A673 (cell line): ENCODE measurements at regions not wholly inside any gene's neighbourhood (a gene's known extent, or its start where the extent isn't known, plus 50 kb on each side); places are given as distances from the start of the nearest gene placed in this dataset.

Source experiments
- BruUV-seq: library from RNA; stranded (reverse); fragments of 400-500 nt; replicated peaks from 2 replicates; lab custom pipeline; 2021; lab: Mats Ljungman, UMichigan
- CTCF ChIA-PET: fragments of 300-600 bp; sonication (Branson Sonifier 250); formaldehyde crosslinking; loops from one replicate; lab custom pipeline; 2022; ENCODE audit warnings: antibody characterized with exemption; lab: Charles Lee
- POLR2A ChIA-PET: fragments of 300-600 bp; sonication (Branson Sonifier 250); formaldehyde crosslinking; loops from one replicate; lab custom pipeline; 2022; ENCODE audit warnings: antibody characterized with exemption; ENCODE audit not compliant: low non-redundant PET; lab: Charles Lee
- DNase-seq: peaks from one replicate; pipeline ENCODE4 v3.0.0-alpha.2; 2015; ENCODE audit warnings: low spot score
- H3K27ac ChIP-seq: fragments of 200-600 bp; sonication (generic); 2 replicates; pipeline ENCODE4 v1.5.1; 2016; ENCODE audit warnings: mixed run types, low read depth, mild to moderate bottlenecking, mixed read lengths, antibody characterized with exemption, low read length; ENCODE audit not compliant: poor library complexity, severe bottlenecking
- H3K27me3 ChIP-seq: fragments of 200-600 bp; sonication (generic); replicated peaks from 2 replicates; pipeline ENCODE4 v1.6.1; 2017; ENCODE audit warnings: mixed run types, low read depth, mild to moderate bottlenecking, mixed read lengths, antibody characterized with exemption, low read length; ENCODE audit not compliant: insufficient read depth, poor library complexity
- H3K36me3 ChIP-seq: fragments of 200-600 bp; sonication (generic); 2 replicates; pipeline ENCODE4 v1.6.1; 2016; ENCODE audit warnings: mixed run types, mild to moderate bottlenecking, mixed read lengths, antibody characterized with exemption, low read length; ENCODE audit not compliant: insufficient read depth, poor library complexity, severe bottlenecking
- H3K4me1 ChIP-seq: fragments of 200-600 bp; sonication (generic); 2 replicates; pipeline ENCODE4 v1.6.1; 2017; ENCODE audit warnings: mixed run types, mild to moderate bottlenecking, mixed read lengths, antibody characterized with exemption, low read length; ENCODE audit not compliant: insufficient read depth, poor library complexity, severe bottlenecking
- H3K4me3 ChIP-seq: fragments of 200-600 bp; sonication (generic); 2 replicates; pipeline ENCODE4 v1.5.1; 2016; ENCODE audit warnings: low read depth, mixed run types, mild to moderate bottlenecking, mixed read lengths, low read length; ENCODE audit not compliant: poor library complexity, severe bottlenecking
- H3K9me3 ChIP-seq: fragments of 200-600 bp; sonication (generic); 2 replicates; pipeline ENCODE4 v1.6.1; 2016; ENCODE audit warnings: mixed run types, low read depth, mild to moderate bottlenecking, mixed read lengths, antibody characterized with exemption, low read length; ENCODE audit not compliant: poor library complexity, severe bottlenecking
- EZH2 ChIP-seq: fragments of 200-600 bp; sonication (generic); IDR thresholded peaks from 2 replicates; pipeline ENCODE4 v1.6.1; 2017; ENCODE audit warnings: borderline replicate concordance, low read depth, mild to moderate bottlenecking, mixed read lengths, antibody characterized with exemption, low read length; ENCODE audit not compliant: poor library complexity, severe bottlenecking
- intact Hi-C: fragments of 100-400 bp; cut with micrococcal nuclease; formaldehyde crosslinking; loops from one replicate; pipeline ENCODE4 v1.10.0; 2022; ENCODE audit not compliant: unreplicated experiment
- TF ChIP-seq, protein P1 (sequence below): fragments of 300-800, 200-600 bp; sonication (generic); conservative IDR thresholded peaks from 2 replicates; pipeline ENCODE4 v1.5.1; 2017; ENCODE audit warnings: low read depth, mild to moderate bottlenecking, antibody characterized with exemption, low read length, moderate library complexity, mixed read lengths

DNA sequence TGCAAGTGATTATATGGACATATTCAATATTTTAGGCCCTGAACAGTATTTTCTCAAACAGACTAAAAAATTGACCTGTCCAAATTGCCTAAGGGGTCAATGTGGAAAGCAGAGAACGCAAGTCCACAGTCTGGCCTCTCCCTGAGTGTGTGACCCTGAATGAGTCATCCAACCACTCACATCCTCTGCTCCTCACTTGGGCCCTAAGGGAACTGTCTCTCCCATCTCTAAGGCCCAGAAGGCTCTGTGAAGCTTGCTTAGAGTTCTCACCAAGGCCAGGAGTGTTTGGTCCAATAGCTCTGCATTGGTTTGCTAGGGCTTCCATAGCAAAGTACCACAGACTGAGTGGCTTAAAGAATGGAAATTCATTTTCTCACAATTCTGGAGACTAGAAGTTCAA lies 155.1 kb downstream of the LSM5 start:
- H3K27ac ChIP-seq: no peak overlapping the region
- H3K36me3 ChIP-seq: no peaks in the 10 kb centered on the region
- intact Hi-C loops: no loop called here
- TF ChIP-seq EZH2: no peak
- TF ChIP-seq, protein P1, sequence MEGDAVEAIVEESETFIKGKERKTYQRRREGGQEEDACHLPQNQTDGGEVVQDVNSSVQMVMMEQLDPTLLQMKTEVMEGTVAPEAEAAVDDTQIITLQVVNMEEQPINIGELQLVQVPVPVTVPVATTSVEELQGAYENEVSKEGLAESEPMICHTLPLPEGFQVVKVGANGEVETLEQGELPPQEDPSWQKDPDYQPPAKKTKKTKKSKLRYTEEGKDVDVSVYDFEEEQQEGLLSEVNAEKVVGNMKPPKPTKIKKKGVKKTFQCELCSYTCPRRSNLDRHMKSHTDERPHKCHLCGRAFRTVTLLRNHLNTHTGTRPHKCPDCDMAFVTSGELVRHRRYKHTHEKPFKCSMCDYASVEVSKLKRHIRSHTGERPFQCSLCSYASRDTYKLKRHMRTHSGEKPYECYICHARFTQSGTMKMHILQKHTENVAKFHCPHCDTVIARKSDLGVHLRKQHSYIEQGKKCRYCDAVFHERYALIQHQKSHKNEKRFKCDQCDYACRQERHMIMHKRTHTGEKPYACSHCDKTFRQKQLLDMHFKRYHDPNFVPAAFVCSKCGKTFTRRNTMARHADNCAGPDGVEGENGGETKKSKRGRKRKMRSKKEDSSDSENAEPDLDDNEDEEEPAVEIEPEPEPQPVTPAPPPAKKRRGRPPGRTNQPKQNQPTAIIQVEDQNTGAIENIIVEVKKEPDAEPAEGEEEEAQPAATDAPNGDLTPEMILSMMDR: no peak
- peaks cover 7% of the 10 kb centered on the region for H3K9me3 ChIP-seq
- BruUV-seq: no TSS peak
- CTCF ChIA-PET: no interaction called here
- H3K27me3 ChIP-seq: peaks cover 30% of the 10 kb centered on the region
- no peak overlapping the region for H3K4me3 ChIP-seq
- H3K4me1 ChIP-seq: no peaks in the 10 kb centered on the region
- POLR2A ChIA-PET: no interaction called here
- DNase-seq: no peak

DNA sequence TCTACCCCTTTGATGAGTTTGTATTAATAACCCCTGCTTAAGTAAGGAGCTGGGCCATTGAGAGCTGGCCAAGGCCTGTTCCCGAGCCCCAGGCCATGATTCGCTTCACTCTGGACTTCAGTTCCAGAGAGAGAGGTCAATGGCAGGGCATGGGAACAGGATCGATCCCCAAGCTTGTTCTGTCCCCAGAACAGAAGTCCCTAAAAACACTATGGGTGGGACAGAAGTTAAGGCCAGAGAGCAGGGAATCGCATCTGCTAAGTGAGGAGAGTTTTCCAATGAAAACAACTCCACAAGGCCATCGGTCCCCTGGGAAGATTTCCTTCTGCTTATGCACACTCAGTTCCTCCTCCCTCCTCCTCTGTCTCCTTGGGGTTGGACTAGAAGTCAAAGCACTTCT lies 159.6 kb downstream of the LSM5 start:
- intact Hi-C loops: no loop called here
- CTCF ChIA-PET: no interaction called here

DNA sequence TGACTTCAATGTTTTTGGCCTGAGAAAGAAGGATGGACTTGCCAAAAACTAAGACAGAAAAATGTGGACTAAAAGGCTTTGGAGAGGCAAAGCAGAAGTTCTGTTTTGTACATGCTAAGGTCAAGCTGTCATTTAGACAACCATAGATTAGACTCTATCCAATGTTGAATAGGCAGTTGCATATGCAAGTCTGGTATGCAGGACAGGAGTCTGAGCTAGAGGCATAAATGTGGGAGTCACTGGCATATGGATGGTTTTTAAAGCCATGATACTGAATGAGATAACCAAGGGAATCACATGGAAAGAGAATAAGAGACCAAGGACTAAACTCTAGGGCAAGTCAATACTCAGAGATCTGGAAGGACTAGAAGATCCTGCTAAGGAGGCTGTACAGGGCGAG lies 164.1 kb downstream of the LSM5 start:
- Histone ChIP-seq H3K27me3 (peaks cover 70% of the 10 kb centered on the region), H3K4me3 (no peak overlapping the region), H3K9me3 (no peaks in the 10 kb centered on the region), H3K4me1 (no peaks in the 10 kb centered on the region), H3K36me3 (no peaks in the 10 kb centered on the region), H3K27ac (no peak overlapping the region)
- POLR2A ChIA-PET: no interaction called here
- TF ChIP-seq EZH2: no peak
- TF ChIP-seq, protein P1: no peak
- DNase-seq: no peak
- BruUV-seq: no TSS peak
- intact Hi-C loops: no loop called here
- CTCF ChIA-PET: no interaction called here

More for the DNA sequence above, 159.6 kb downstream of the LSM5 start:
- H3K4me3 ChIP-seq: no peak overlapping the region
- H3K27me3 ChIP-seq: peaks cover 35% of the 10 kb centered on the region
- peaks cover 7% of the 10 kb centered on the region for H3K9me3 ChIP-seq
- no peak overlapping the region for H3K27ac ChIP-seq
- TF ChIP-seq, protein P1: no peak
- no peak for TF ChIP-seq EZH2
- H3K36me3 ChIP-seq: no peaks in the 10 kb centered on the region
- no peak for DNase-seq
- no TSS peak for BruUV-seq
- POLR2A ChIA-PET: no interaction called here
- no peaks in the 10 kb centered on the region for H3K4me1 ChIP-seq
